ENCODE measurements at regions not wholly inside any gene's neighbourhood (a gene's known extent, or its start where the extent isn't known, plus 50 kb on each side); places are given as distances from the start of the nearest gene placed in this dataset.
A peak's percentile ranks its signal among the peaks of the same experiment; 100 is the strongest.

GRCh38 chr4:162909952-162910351 lies 256.7 kb downstream of the NAF1 start:
- H3K79me2 ChIP-seq (ENCODE audit: low read length) = no peaks in the 10 kb centered on the region
- no peak overlapping the region for H3K27ac ChIP-seq (ENCODE audit: low read length)
- peaks cover 12% of the 10 kb centered on the region for H3K4me1 ChIP-seq (ENCODE audit: low read length)
- H3K4me3 ChIP-seq (ENCODE audit: low read length) = no peak overlapping the region
- H3K9me3 ChIP-seq (ENCODE audit: insufficient read depth, low read length) = peaks cover 4% of the 10 kb centered on the region; the same call in 1 of the 2 replicates
- H3K9ac ChIP-seq (ENCODE audit: low read length) = no peak overlapping the region
- no peak overlapping the region for H3K4me2 ChIP-seq (ENCODE audit: low read length)
- H2AFZ ChIP-seq (ENCODE audit: low read depth, low read length) = no peak overlapping the region
- peaks cover 9% of the 10 kb centered on the region; the same call in 1 of the 2 replicates for H3K27me3 ChIP-seq (ENCODE audit: low read depth, low read length)
- no peaks in the 10 kb centered on the region for H3K36me3 ChIP-seq (replicated peaks; ENCODE audit: low read depth, low read length)
- no peaks in the 10 kb centered on the region for H4K20me1 ChIP-seq (ENCODE audit: insufficient read depth, low read length)
- TF ChIP-seq EZH2phosphoT487 (IDR thresholded peaks at IDR 0.05; ENCODE audit: low read depth) (no peak), CTCF (IDR thresholded peaks at IDR 0.05; ENCODE audit: low read depth, low read length) (no peak)

GRCh38 chr4:162894387-162894786 lies 272.3 kb downstream of the NAF1 start:
- Histone ChIP-seq H3K79me2 (ENCODE audit: low read length) (no peaks in the 10 kb centered on the region), H3K27ac (ENCODE audit: low read length) (no peak overlapping the region), H3K4me2 (ENCODE audit: low read length) (no peak overlapping the region), H3K36me3 (replicated peaks; ENCODE audit: low read depth, low read length) (peaks cover 11% of the 10 kb centered on the region), H3K4me1 (ENCODE audit: low read length) (peaks cover 26% of the 10 kb centered on the region), H4K20me1 (ENCODE audit: insufficient read depth, low read length) (peaks cover 3% of the 10 kb centered on the region; the same call in 1 of the 2 replicates), H2AFZ (ENCODE audit: low read depth, low read length) (no peak overlapping the region), H3K9ac (ENCODE audit: low read length) (no peak overlapping the region), H3K4me3 (ENCODE audit: low read length) (no peak overlapping the region), H3K9me3 (ENCODE audit: insufficient read depth, low read length) (peaks cover 4% of the 10 kb centered on the region; the same call in 1 of the 2 replicates), H3K27me3 (ENCODE audit: low read depth, low read length) (peaks cover 77% of the 10 kb centered on the region)
- TF ChIP-seq EZH2phosphoT487 (IDR thresholded peaks at IDR 0.05; ENCODE audit: low read depth) (no peak; the same call in 1 of the 2 replicates), CTCF (IDR thresholded peaks at IDR 0.05; ENCODE audit: low read depth, low read length) (no peak)

GRCh38 chr4:162891788-162892707 lies 274.6 kb downstream of the NAF1 start:
- H3K4me3 ChIP-seq (ENCODE audit: low read length) = peak overlapping the region; percentile 39
- H3K27me3 ChIP-seq (ENCODE audit: low read depth, low read length) = peaks cover 75% of the 10 kb centered on the region
- H3K9ac ChIP-seq (ENCODE audit: low read length) = peak overlapping the region; percentile 14; the same call in 1 of the 2 replicates
- peak overlapping the region; percentile 39 for H3K27ac ChIP-seq (ENCODE audit: low read length)
- H3K4me2 ChIP-seq (ENCODE audit: low read length) = peak overlapping the region; percentile 70
- H3K36me3 ChIP-seq (replicated peaks; ENCODE audit: low read depth, low read length) = peaks cover 11% of the 10 kb centered on the region
- peaks cover 26% of the 10 kb centered on the region for H3K4me1 ChIP-seq (ENCODE audit: low read length)
- no peak overlapping the region for H2AFZ ChIP-seq (ENCODE audit: low read depth, low read length)
- no peaks in the 10 kb centered on the region for H3K79me2 ChIP-seq (ENCODE audit: low read length)
- TF ChIP-seq CTCF (IDR thresholded peaks at IDR 0.05; ENCODE audit: low read depth, low read length) = no peak
- peak; percentile 98 for TF ChIP-seq EZH2phosphoT487 (IDR thresholded peaks at IDR 0.05; ENCODE audit: low read depth)
- peaks cover 4% of the 10 kb centered on the region; the same call in 1 of the 2 replicates for H3K9me3 ChIP-seq (ENCODE audit: insufficient read depth, low read length)
- peaks cover 3% of the 10 kb centered on the region; the same call in 1 of the 2 replicates for H4K20me1 ChIP-seq (ENCODE audit: insufficient read depth, low read length)

GRCh38 chr4:162878096-162878495 lies 288.6 kb downstream of the NAF1 start:
- Histone ChIP-seq H3K4me3 (ENCODE audit: low read length) (no peak overlapping the region), H3K36me3 (replicated peaks; ENCODE audit: low read depth, low read length) (no peaks in the 10 kb centered on the region), H3K79me2 (ENCODE audit: low read length) (no peaks in the 10 kb centered on the region), H3K9ac (ENCODE audit: low read length) (no peak overlapping the region), H3K27me3 (ENCODE audit: low read depth, low read length) (no peaks in the 10 kb centered on the region), H3K4me2 (ENCODE audit: low read length) (no peak overlapping the region), H4K20me1 (ENCODE audit: insufficient read depth, low read length) (no peaks in the 10 kb centered on the region), H3K9me3 (ENCODE audit: insufficient read depth, low read length) (peaks cover 8% of the 10 kb centered on the region; the same call in 1 of the 2 replicates), H2AFZ (ENCODE audit: low read depth, low read length) (no peak overlapping the region), H3K4me1 (ENCODE audit: low read length) (no peaks in the 10 kb centered on the region), H3K27ac (ENCODE audit: low read length) (no peak overlapping the region)
- TF ChIP-seq EZH2phosphoT487 (IDR thresholded peaks at IDR 0.05; ENCODE audit: low read depth) (no peak), CTCF (IDR thresholded peaks at IDR 0.05; ENCODE audit: low read depth, low read length) (no peak)
